IMR-90 (cell line): ENCODE measurements at regions not wholly inside any gene's neighbourhood (a gene's known extent, or its start where the extent isn't known, plus 50 kb on each side); places are given as distances from the start of the nearest gene placed in this dataset.

Source experiments
- ATAC-seq: fragments of 200-7000 bp; cut with Tn5 transposase; 2 replicates; pipeline ENCODE4 v1.9.1; 2020; ENCODE audit warnings: low read depth, mild to moderate bottlenecking, moderate library complexity
- BruUV-seq: library from RNA; stranded (reverse); fragments of 400-500 nt; replicated peaks from 2 replicates; lab custom pipeline; 2021; lab: Mats Ljungman, UMichigan
- CTCF ChIA-PET: fragments of 300-600 bp; formaldehyde crosslinking; extraction: SDS; loops from one replicate; lab custom pipeline; 2021; ENCODE audit warnings: antibody characterized with exemption; lab: Yijun Ruan, JAX
- POLR2A ChIA-PET: fragments of 300-600 bp; sonication (Branson Sonifier 250); formaldehyde crosslinking; loops from one replicate; lab custom pipeline; 2022; ENCODE audit warnings: antibody characterized with exemption; ENCODE audit not compliant: unreplicated experiment; lab: Charles Lee
- DNase-seq: peaks from one replicate; pipeline ENCODE4 v3.0.0; 2013
- H2AFZ ChIP-seq: replicated peaks from 2 replicates; pipeline ENCODE3; 2013; ENCODE audit warnings: low read length, mild to moderate bottlenecking; ENCODE audit not compliant: poor library complexity
- H2AK5ac ChIP-seq: 2 replicates; pipeline ENCODE4 v1.6.1; 2013; ENCODE audit warnings: low read depth, low read length, inconsistent platforms
- H2AK9ac ChIP-seq: replicated peaks from 2 replicates; pipeline ENCODE3; 2013; ENCODE audit warnings: mild to moderate bottlenecking, low read depth, low read length, moderate library complexity; ENCODE audit not compliant: poor library complexity
- H2BK120ac ChIP-seq: 2 replicates; pipeline ENCODE4 v1.6.1; 2013; ENCODE audit warnings: low read depth, low read length, inconsistent platforms
- H2BK15ac ChIP-seq: 3 replicates; pipeline ENCODE4 v1.6.1; 2013; ENCODE audit warnings: low read depth, low read length, inconsistent platforms
- H2BK20ac ChIP-seq: 2 replicates; pipeline ENCODE4 v1.6.1; 2013; ENCODE audit warnings: low read depth, mild to moderate bottlenecking, inconsistent platforms, low read length, moderate library complexity
- H2BK5ac ChIP-seq: 2 replicates; pipeline ENCODE4 v1.6.1; 2013; ENCODE audit warnings: mild to moderate bottlenecking, low read depth, low read length, inconsistent platforms; ENCODE audit not compliant: poor library complexity, severe bottlenecking
- H3K14ac ChIP-seq: replicated peaks from 2 replicates; pipeline ENCODE4 v1.6.1; 2013; ENCODE audit warnings: low read depth, low read length, inconsistent platforms
- H3K18ac ChIP-seq: 2 replicates; pipeline ENCODE4 v1.6.1; 2013; ENCODE audit warnings: low read depth, low read length, control low read depth
- H3K23ac ChIP-seq: 2 replicates; pipeline ENCODE4 v1.6.1; 2013; ENCODE audit warnings: low read depth, low read length, inconsistent platforms
- H3K27ac ChIP-seq: 2 replicates; pipeline ENCODE4 v1.5.1; 2013; ENCODE audit warnings: mild to moderate bottlenecking, control low read depth, low read length; ENCODE audit not compliant: insufficient read depth
- H3K27me3 ChIP-seq: 2 replicates; pipeline ENCODE4 v1.6.1; 2013; ENCODE audit warnings: low read length; ENCODE audit not compliant: control insufficient read depth, insufficient read depth
- H3K36me3 ChIP-seq: 2 replicates; pipeline ENCODE4 v1.6.1; 2013; ENCODE audit warnings: low read length, mixed read lengths; ENCODE audit not compliant: control insufficient read depth, insufficient read depth
- H3K4ac ChIP-seq: 2 replicates; pipeline ENCODE4 v1.6.1; 2013; ENCODE audit warnings: low read depth, low read length, inconsistent platforms
- H3K4me1 ChIP-seq: 2 replicates; pipeline ENCODE4 v1.6.1; 2013; ENCODE audit warnings: low read length, mixed read lengths; ENCODE audit not compliant: control insufficient read depth, insufficient read depth
- H3K4me2 ChIP-seq: 2 replicates; pipeline ENCODE4 v1.6.1; 2013; ENCODE audit warnings: low read depth, mild to moderate bottlenecking, control low read depth, low read length, moderate library complexity
- H3K4me3 ChIP-seq: 2 replicates; pipeline ENCODE4 v1.5.1; 2013; ENCODE audit warnings: low read depth, mild to moderate bottlenecking, control low read depth, low read length, moderate library complexity; ENCODE audit not compliant: insufficient read depth
- H3K56ac ChIP-seq: 2 replicates; pipeline ENCODE4 v1.6.1; 2013; ENCODE audit warnings: low read length, inconsistent platforms; ENCODE audit not compliant: insufficient read depth; ENCODE audit errors: extremely low read depth
- H3K79me1 ChIP-seq, 2 experiments: 2 replicates each; pipeline ENCODE4 v1.6.1; 2013; ENCODE audit warnings: low read length in 2 of 2, inconsistent platforms in 1 of 2, low read depth in 1 of 2
- H3K9ac ChIP-seq: 2 replicates; pipeline ENCODE4 v1.6.1; 2013; ENCODE audit warnings: low read depth, low read length, control low read depth
- H3K9me1 ChIP-seq: 2 replicates; pipeline ENCODE4 v1.6.1; 2013; ENCODE audit warnings: low read length, inconsistent platforms; ENCODE audit not compliant: insufficient read depth
- H3K9me3 ChIP-seq: 2 replicates; pipeline ENCODE4 v1.6.1; 2013; ENCODE audit warnings: low read length; ENCODE audit not compliant: control insufficient read depth, insufficient read depth
- H4K20me1 ChIP-seq: 2 replicates; pipeline ENCODE4 v1.6.1; 2013; ENCODE audit warnings: low read length, inconsistent platforms; ENCODE audit not compliant: insufficient read depth
- H4K5ac ChIP-seq: 2 replicates; pipeline ENCODE4 v1.6.1; 2013; ENCODE audit warnings: mild to moderate bottlenecking, low read depth, low read length, control low read depth
- H4K8ac ChIP-seq, 2 experiments: 2 replicates each; pipeline ENCODE4 v1.6.1; 2013; ENCODE audit warnings: low read depth in 2 of 2, low read length in 2 of 2, control low read depth in 1 of 2, inconsistent platforms in 1 of 2
- H4K91ac ChIP-seq: 2 replicates; pipeline ENCODE4 v1.6.1; 2013; ENCODE audit warnings: low read depth, low read length, inconsistent platforms; ENCODE audit not compliant: insufficient read depth
- CHD1 ChIP-seq: IDR thresholded peaks from 2 replicates; pipeline ENCODE4 v1.6.1; 2012; ENCODE audit warnings: low read depth, low read length, improper control_type of control experiment
- ELK1 ChIP-seq: fragments of 150-350 bp; IDR thresholded peaks from 2 replicates; pipeline ENCODE4 v1.6.1; 2016; ENCODE audit warnings: low read depth, mild to moderate bottlenecking, low read length, moderate library complexity, borderline replicate concordance
- FOS ChIP-seq: fragments of 150-350 bp; IDR thresholded peaks from 2 replicates; pipeline ENCODE4 v1.6.1; 2016; ENCODE audit warnings: low read depth, low read length
- MAFK ChIP-seq: IDR thresholded peaks from 2 replicates; pipeline ENCODE4 v1.6.1; 2012; ENCODE audit warnings: low read depth, low read length, improper control_type of control experiment
- MAZ ChIP-seq: IDR thresholded peaks from 2 replicates; pipeline ENCODE4 v1.6.1; 2012; ENCODE audit warnings: low read depth, mild to moderate bottlenecking, low read length, improper control_type of control experiment, moderate library complexity, borderline replicate concordance
- NFE2L2 ChIP-seq: fragments of 150-350 bp; IDR thresholded peaks from 2 replicates; pipeline ENCODE4 v1.6.1; 2016; ENCODE audit warnings: low read depth, mild to moderate bottlenecking, low read length
- POLR2A ChIP-seq: IDR thresholded peaks from 2 replicates; pipeline ENCODE4 v1.6.1; 2012; ENCODE audit warnings: mild to moderate bottlenecking, low read depth, low read length
- RCOR1 ChIP-seq: IDR thresholded peaks from 2 replicates; pipeline ENCODE4 v1.6.1; 2012; ENCODE audit warnings: mild to moderate bottlenecking, low read length, improper control_type of control experiment; ENCODE audit not compliant: insufficient replicate concordance
- WGBS, 2 experiments: methylation state at CpG; one replicate each; pipeline versions ENCODE4 v1.1.5 to v1.1.7; 2013; ENCODE audit warnings: missing lambda C conversion rate in 2 of 2; ENCODE audit not compliant: insufficient read length in 1 of 2; ENCODE audit errors: extremely low coverage in 2 of 2; 5-methylcytosine and 5-hydroxymethylcytosine counted together
- dilution Hi-C: fragments of 300-500 bp; cut with HindIII; formaldehyde crosslinking; loops from one replicate; pipeline ENCODE4 v1.14.3; 2018; ENCODE audit warnings: low sequenced_read_pairs; ENCODE audit not compliant: unreplicated experiment
- in situ Hi-C: fragments of 300-500 bp; cut with MboI; formaldehyde crosslinking; loops from 3 replicates; pipeline ENCODE4 v1.14.3; 2019; ENCODE audit warnings: low sequenced_read_pairs, inconsistent platforms, mixed read lengths
- intact Hi-C: fragments of 100-400 bp; cut with micrococcal nuclease; formaldehyde crosslinking; loops from 2 replicates; pipeline ENCODE4 v1.10.0; 2022
- TF ChIP-seq, protein P1 (sequence below): conservative IDR thresholded peaks from 2 replicates; pipeline ENCODE4 v1.5.1; 2012; ENCODE audit warnings: mild to moderate bottlenecking, low read depth, low read length, improper control_type of control experiment

GRCh38 chr6:169869301-169869700, 117.9 kb downstream of the ERMARD start:
- Histone ChIP-seq H4K8ac (no peak overlapping the region), H3K9me3 (peaks cover 24% of the 10 kb centered on the region), H3K79me1 (no peaks in the 10 kb centered on the region), H3K4me3 (no peak overlapping the region), H3K9ac (no peak overlapping the region), H3K4me1 (no peaks in the 10 kb centered on the region), H2BK5ac (no peak overlapping the region), H2BK20ac (no peak overlapping the region), H3K14ac (no peak overlapping the region), H3K27ac (no peak overlapping the region), H3K56ac (no peak overlapping the region), H3K23ac (no peak overlapping the region), H2BK15ac (no peak overlapping the region), H4K20me1 (no peaks in the 10 kb centered on the region), H3K9me1 (no peaks in the 10 kb centered on the region), H2AK9ac (no peak overlapping the region), H3K27me3 (no peaks in the 10 kb centered on the region), H4K5ac (no peak overlapping the region), H4K91ac (no peak overlapping the region), H3K36me3 (no peaks in the 10 kb centered on the region), H2BK120ac (no peak overlapping the region), H3K4me2 (no peak overlapping the region), H3K18ac (no peak overlapping the region), H2AK5ac (no peak overlapping the region), H3K4ac (no peak overlapping the region), H2AFZ (no peak overlapping the region)
- no TSS peak for BruUV-seq
- CTCF ChIA-PET = no interaction called here
- WGBS, 2 experiments = no CpG with 5 or more reads among the region's 11 CpGs
- intact Hi-C loops = no loop called here
- in situ Hi-C loops = no loop called here
- dilution Hi-C loops = no loop called here
- DNase-seq (no peak), ATAC-seq (no peak)
- POLR2A ChIA-PET = no interaction called here
- no peak for TF ChIP-seq RCOR1
- no peak for TF ChIP-seq NFE2L2
- no peak for TF ChIP-seq ELK1
- TF ChIP-seq POLR2A = no peak
- TF ChIP-seq CHD1 = no peak
- TF ChIP-seq MAFK = no peak
- TF ChIP-seq, protein P1, sequence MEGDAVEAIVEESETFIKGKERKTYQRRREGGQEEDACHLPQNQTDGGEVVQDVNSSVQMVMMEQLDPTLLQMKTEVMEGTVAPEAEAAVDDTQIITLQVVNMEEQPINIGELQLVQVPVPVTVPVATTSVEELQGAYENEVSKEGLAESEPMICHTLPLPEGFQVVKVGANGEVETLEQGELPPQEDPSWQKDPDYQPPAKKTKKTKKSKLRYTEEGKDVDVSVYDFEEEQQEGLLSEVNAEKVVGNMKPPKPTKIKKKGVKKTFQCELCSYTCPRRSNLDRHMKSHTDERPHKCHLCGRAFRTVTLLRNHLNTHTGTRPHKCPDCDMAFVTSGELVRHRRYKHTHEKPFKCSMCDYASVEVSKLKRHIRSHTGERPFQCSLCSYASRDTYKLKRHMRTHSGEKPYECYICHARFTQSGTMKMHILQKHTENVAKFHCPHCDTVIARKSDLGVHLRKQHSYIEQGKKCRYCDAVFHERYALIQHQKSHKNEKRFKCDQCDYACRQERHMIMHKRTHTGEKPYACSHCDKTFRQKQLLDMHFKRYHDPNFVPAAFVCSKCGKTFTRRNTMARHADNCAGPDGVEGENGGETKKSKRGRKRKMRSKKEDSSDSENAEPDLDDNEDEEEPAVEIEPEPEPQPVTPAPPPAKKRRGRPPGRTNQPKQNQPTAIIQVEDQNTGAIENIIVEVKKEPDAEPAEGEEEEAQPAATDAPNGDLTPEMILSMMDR = no peak
- no peak for TF ChIP-seq MAZ
- TF ChIP-seq FOS = no peak
